Aorta (tissue), 5 donors: ENCODE measurements at regions not wholly inside any gene's neighbourhood (a gene's known extent, or its start where the extent isn't known, plus 50 kb on each side); places are given as distances from the start of the nearest gene placed in this dataset.

ENCODE experiments used
- ATAC-seq: fragments of 200-7000 bp; cut with Tn5 transposase; one replicate; pipeline ENCODE4 v1.9.1; 2022; ENCODE audit warnings: moderate library complexity; ENCODE audit not compliant: low FRiP score
- DNase-seq, 2 donors: peaks; one replicate each; pipeline ENCODE4 v3.0.0-alpha.2; 2020
- H3K27ac ChIP-seq, 2 donors: one replicate each; pipeline ENCODE4 v1.5.1; 2013; ENCODE audit warnings: low read length in 2 of 2, mild to moderate bottlenecking in 2 of 2, moderate library complexity in 2 of 2, control low read depth in 1 of 2, inconsistent platforms in 1 of 2, low read depth in 1 of 2
- H3K27me3 ChIP-seq, 2 donors: one replicate each; pipeline ENCODE4 v1.6.1; 2013; ENCODE audit warnings: control low read depth in 1 of 2, low read length in 1 of 2, mild to moderate bottlenecking in 1 of 2, moderate library complexity in 1 of 2; ENCODE audit not compliant: insufficient read depth in 2 of 2, control insufficient read depth in 1 of 2
- H3K36me3 ChIP-seq, 2 donors: one replicate each; pipeline ENCODE4 v1.6.1; 2013; ENCODE audit warnings: control low read depth in 1 of 2, low read length in 1 of 2, mild to moderate bottlenecking in 1 of 2; ENCODE audit not compliant: insufficient read depth in 2 of 2, control insufficient read depth in 1 of 2
- H3K4me1 ChIP-seq, 2 donors: one replicate each; pipeline ENCODE4 v1.6.1; 2013; ENCODE audit warnings: low read length in 2 of 2, control low read depth in 1 of 2, mild to moderate bottlenecking in 1 of 2, moderate library complexity in 1 of 2; ENCODE audit not compliant: insufficient read depth in 2 of 2, control insufficient read depth in 1 of 2
- H3K4me3 ChIP-seq, 2 donors: one replicate each; pipeline ENCODE4 v1.5.1; 2013; ENCODE audit warnings: low read length in 2 of 2, control low read depth in 1 of 2, mild to moderate bottlenecking in 1 of 2
- H3K9me3 ChIP-seq: one replicate; pipeline ENCODE4 v1.6.1; 2013; ENCODE audit warnings: mild to moderate bottlenecking, low read length; ENCODE audit not compliant: control insufficient read depth
- WGBS, 2 donors: extraction: QIAGEN DNeasy Blood & Tissue Kit; methylation state at CpG; one replicate each; pipeline ENCODE4 v1.1.7; 2013; 5-methylcytosine and 5-hydroxymethylcytosine counted together
- intact Hi-C, 2 donors: fragments of 100-400 bp; cut with DNase I; formaldehyde crosslinking; loops; one replicate each; pipeline versions ENCODE4 v1.14.2 to v1.15.0; 2022
- donor health status: healthy with polysubstance abuse.
- donor health status: Bipolar disorder and iron deficiency.
- donor health status: DM: no; HTN: no; CAD: no.
- donor health status: DM: no; HTN: no; CAD: no.
- donor health status: DM: yes; HTN: yes; CAD: no.

- ATAC-seq = no peak
- Histone ChIP-seq H3K27ac (no peak overlapping the region), H3K9me3 (no peaks in the 10 kb centered on the region), H3K4me1 (no peaks in the 10 kb centered on the region), H3K36me3 (no peaks in the 10 kb centered on the region), H3K4me3 (no peak overlapping the region), H3K27me3 (no peaks in the 10 kb centered on the region)
- intact Hi-C loops = no loop called here
- DNase-seq = no peak
- WGBS, 2 donors = 54 to 57% methylated on average over 4 of the region's 4 CpGs
These were observed 71.1 kb upstream of the KCNIP4 start for GRCh38 chr4:22019676-22020075.

- Histone ChIP-seq H3K4me3 (no peak overlapping the region), H3K9me3 (no peaks in the 10 kb centered on the region), H3K4me1 (no peaks in the 10 kb centered on the region), H3K27ac (no peak overlapping the region), H3K27me3 (no peaks in the 10 kb centered on the region), H3K36me3 (no peaks in the 10 kb centered on the region)
- WGBS, 2 donors = 57 to 77% methylated on average over 3 of the region's 3 CpGs
- ATAC-seq = no peak
- DNase-seq = no peak
- intact Hi-C loops = no loop called here
These were observed 65.7 kb upstream of the KCNIP4 start for GRCh38 chr4:22014222-22014741.

DNA sequence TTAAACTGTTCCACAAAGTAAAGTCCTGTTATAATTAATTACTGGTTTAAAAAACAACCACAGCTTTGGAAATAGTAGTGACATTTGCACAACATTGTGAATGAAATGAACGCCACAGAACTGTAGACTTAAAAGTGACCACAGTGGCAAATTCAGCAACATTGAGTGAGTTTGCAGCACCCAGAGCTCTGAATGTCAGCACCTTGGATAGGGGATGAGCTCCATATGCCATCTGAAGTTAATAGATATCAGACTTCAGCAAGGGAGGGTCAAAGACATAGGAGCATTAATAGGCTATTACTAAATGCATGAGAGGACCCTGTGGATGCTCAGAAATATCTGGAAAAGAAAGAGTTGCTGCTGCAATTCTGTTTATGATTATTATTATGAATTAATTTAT is 55.3 kb upstream of the KCNIP4 start:
- no peaks in the 10 kb centered on the region for H3K4me1 ChIP-seq
- DNase-seq (no peak), ATAC-seq (no peak)
- H3K27ac ChIP-seq = no peak overlapping the region
- intact Hi-C loops = no loop called here
- WGBS, 2 donors = 64 to 67% methylated on average over 1 of the region's 1 CpG
- H3K9me3 ChIP-seq = no peaks in the 10 kb centered on the region
- H3K36me3 ChIP-seq = no peaks in the 10 kb centered on the region
- no peak overlapping the region for H3K4me3 ChIP-seq
- no peaks in the 10 kb centered on the region for H3K27me3 ChIP-seq
